Activated T-helper 1 cell treated with Interleukin-2 at 50 U/mL for 16 hours (primary cell): ENCODE measurements at regions not wholly inside any gene's neighbourhood (a gene's known extent, or its start where the extent isn't known, plus 50 kb on each side); places are given as distances from the start of the nearest gene placed in this dataset.

Experiments used
- DNase-seq: peaks from one replicate; pipeline ENCODE4 v3.0.0-alpha.2; 2020; ENCODE audit warnings: low read depth

- no peak for DNase-seq
Measured at GRCh38 chr1:208848854-208849253, 604.7 kb upstream of the PLXNA2 start.

GRCh38 chr1:208850442-208850841 lies 606.3 kb upstream of the PLXNA2 start:
- no peak for DNase-seq

GRCh38 chr1:208851366-208851765 lies 607.2 kb upstream of the PLXNA2 start:
- DNase-seq, result no peak

GRCh38 chr1:208852911-208853310 lies 608.7 kb upstream of the PLXNA2 start:
- DNase-seq, result no peak

GRCh38 chr1:208855403-208855802 lies 611.2 kb upstream of the PLXNA2 start:
- no peak for DNase-seq

- DNase-seq, result no peak
Measured at GRCh38 chr1:208857465-208857864, 613.3 kb upstream of the PLXNA2 start.

GRCh38 chr1:208858738-208859137 lies 614.6 kb upstream of the PLXNA2 start:
- DNase-seq, result no peak

GRCh38 chr1:208864366-208864965 lies 620.3 kb upstream of the PLXNA2 start:
- DNase-seq, result no peak

- no peak for DNase-seq
Measured at GRCh38 chr1:208866386-208866955, 622.3 kb upstream of the PLXNA2 start.

- no peak for DNase-seq
Measured at GRCh38 chr1:208868554-208868953, 624.4 kb upstream of the PLXNA2 start.

GRCh38 chr1:208874915-208875314 lies 630.7 kb upstream of the PLXNA2 start:
- DNase-seq, result no peak

GRCh38 chr1:208879022-208879421 lies 634.8 kb upstream of the PLXNA2 start:
- no peak for DNase-seq

GRCh38 chr1:208880433-208881100 lies 636.4 kb upstream of the PLXNA2 start:
- no peak for DNase-seq

- no peak for DNase-seq
Measured at GRCh38 chr1:208885060-208885459, 640.9 kb upstream of the PLXNA2 start.

- no peak for DNase-seq
Measured at GRCh38 chr1:208885650-208886049, 641.5 kb upstream of the PLXNA2 start.

- DNase-seq, result no peak
Measured at GRCh38 chr1:208888376-208888775, 644.2 kb upstream of the PLXNA2 start.

GRCh38 chr1:208892147-208892546 lies 648.0 kb upstream of the PLXNA2 start:
- DNase-seq, result no peak

- no peak for DNase-seq
Measured at GRCh38 chr1:208893251-208893650, 649.1 kb upstream of the PLXNA2 start.

- DNase-seq, result no peak
Measured at GRCh38 chr1:208895181-208895580, 651.0 kb upstream of the PLXNA2 start.

- no peak for DNase-seq
Measured at GRCh38 chr1:208895820-208896219, 651.6 kb upstream of the PLXNA2 start.

- DNase-seq, result no peak
Measured at GRCh38 chr1:208896768-208897167, 652.6 kb upstream of the PLXNA2 start.

- DNase-seq, result no peak
Measured at GRCh38 chr1:208899438-208899837, 655.3 kb upstream of the PLXNA2 start.

- DNase-seq, result no peak
Measured at GRCh38 chr1:208903251-208903905, 659.2 kb upstream of the PLXNA2 start.
